ENCODE measurements at regions not wholly inside any gene's neighbourhood (a gene's known extent, or its start where the extent isn't known, plus 50 kb on each side); places are given as distances from the start of the nearest gene placed in this dataset.
"Not testable (repeated sequence)": the region's sequence is repeated elsewhere in the genome, so short reads cannot be mapped to it uniquely, and the experiment has no call there.

- DNase-seq (ENCODE audit: insufficient read length, low spot score) (no peak), FAIRE-seq (no peak)
- TF ChIP-seq POLR2A (IDR thresholded peaks at IDR 0.05; ENCODE audit: low read depth, low read length): no peak
Observed at GRCh38 chr6:159427335-159427734, 258.1 kb downstream of the FNDC1 start.

GRCh38 chr6:159425421-159425820, 256.2 kb downstream of the FNDC1 start:
- FAIRE-seq (no peak), DNase-seq (ENCODE audit: insufficient read length, low spot score) (no peak)
- TF ChIP-seq POLR2A (IDR thresholded peaks at IDR 0.05; ENCODE audit: low read depth, low read length): no peak

- FAIRE-seq: no peak
- no peak for DNase-seq (ENCODE audit: insufficient read length, low spot score)
- TF ChIP-seq POLR2A (IDR thresholded peaks at IDR 0.05; ENCODE audit: low read depth, low read length): no peak
Observed at GRCh38 chr6:159422041-159422984, 253.1 kb downstream of the FNDC1 start.

- no peak for FAIRE-seq
- no peak for DNase-seq (ENCODE audit: insufficient read length, low spot score)
- TF ChIP-seq POLR2A (IDR thresholded peaks at IDR 0.05; ENCODE audit: low read depth, low read length): no peak
Observed at GRCh38 chr6:159421586-159421985, 252.4 kb downstream of the FNDC1 start.

- no peak for TF ChIP-seq POLR2A (IDR thresholded peaks at IDR 0.05; ENCODE audit: low read depth, low read length)
- FAIRE-seq (no peak), DNase-seq (ENCODE audit: insufficient read length, low spot score) (no peak)
Observed at GRCh38 chr6:159418997-159419396, 249.8 kb downstream of the FNDC1 start.

- DNase-seq (ENCODE audit: insufficient read length, low spot score) (no peak), FAIRE-seq (no peak)
- TF ChIP-seq POLR2A (IDR thresholded peaks at IDR 0.05; ENCODE audit: low read depth, low read length): no peak
Observed at GRCh38 chr6:159416891-159417560, 247.8 kb downstream of the FNDC1 start.

- DNase-seq (ENCODE audit: insufficient read length, low spot score) (no peak), FAIRE-seq (no peak)
- no peak for TF ChIP-seq POLR2A (IDR thresholded peaks at IDR 0.05; ENCODE audit: low read depth, low read length)
Observed at GRCh38 chr6:159415540-159415939, 246.3 kb downstream of the FNDC1 start.

- no peak for FAIRE-seq
- TF ChIP-seq POLR2A (IDR thresholded peaks at IDR 0.05; ENCODE audit: low read depth, low read length): no peak
- no peak for DNase-seq (ENCODE audit: insufficient read length, low spot score)
Observed at GRCh38 chr6:159414711-159415110, 245.5 kb downstream of the FNDC1 start.

- not testable (repeated sequence) for FAIRE-seq; DNase-seq (ENCODE audit: insufficient read length, low spot score)
Observed at GRCh38 chr6:159407211-159407780, 238.1 kb downstream of the FNDC1 start.

- no peak for DNase-seq (ENCODE audit: insufficient read length, low spot score)
- FAIRE-seq: no peak
- no peak for TF ChIP-seq POLR2A (IDR thresholded peaks at IDR 0.05; ENCODE audit: low read depth, low read length)
Observed at GRCh38 chr6:159404296-159404695, 235.1 kb downstream of the FNDC1 start.

GRCh38 chr6:159400826-159401225, 231.6 kb downstream of the FNDC1 start:
- no peak for FAIRE-seq
- TF ChIP-seq POLR2A (IDR thresholded peaks at IDR 0.05; ENCODE audit: low read depth, low read length): no peak
- DNase-seq (ENCODE audit: insufficient read length, low spot score): no peak

- TF ChIP-seq POLR2A (IDR thresholded peaks at IDR 0.05; ENCODE audit: low read depth, low read length): no peak
- FAIRE-seq (no peak), DNase-seq (ENCODE audit: insufficient read length, low spot score) (no peak)
Observed at GRCh38 chr6:159399751-159400221, 230.6 kb downstream of the FNDC1 start.

GRCh38 chr6:159398633-159399032, 229.4 kb downstream of the FNDC1 start:
- no peak for FAIRE-seq
- DNase-seq (ENCODE audit: insufficient read length, low spot score): no peak
- no peak for TF ChIP-seq POLR2A (IDR thresholded peaks at IDR 0.05; ENCODE audit: low read depth, low read length)

GRCh38 chr6:159397753-159398152, 228.6 kb downstream of the FNDC1 start:
- FAIRE-seq (no peak), DNase-seq (ENCODE audit: insufficient read length, low spot score) (no peak)
- no peak for TF ChIP-seq POLR2A (IDR thresholded peaks at IDR 0.05; ENCODE audit: low read depth, low read length)
